K562 (cell line): ENCODE measurements at regions not wholly inside any gene's neighbourhood (a gene's known extent, or its start where the extent isn't known, plus 50 kb on each side); places are given as distances from the start of the nearest gene placed in this dataset.

Source experiments
- BDP1 ChIP-seq: IDR thresholded peaks from 3 replicates; pipeline ENCODE4 v1.6.1; 2011; ENCODE audit not compliant: insufficient read length, insufficient read depth
- BHLHE40 ChIP-seq: IDR thresholded peaks from 2 replicates; pipeline ENCODE4 v1.6.1; 2011; ENCODE audit warnings: low read length, improper control_type of control experiment
- SMARCA4 ChIP-seq: fragments of 450-650 bp; IDR thresholded peaks from 2 replicates; pipeline ENCODE4 v1.6.1; 2016
- SOX6 ChIP-seq: fragments of 450-650 bp; IDR thresholded peaks from 2 replicates; pipeline ENCODE4 v1.6.1; 2014; ENCODE audit warnings: mild to moderate bottlenecking
- SUPT5H ChIP-seq: fragments of 450-650 bp; IDR thresholded peaks from 2 replicates; pipeline ENCODE4 v1.6.1; 2016
- TAF15 ChIP-seq: fragments of 200-400 bp; formaldehyde crosslinking; IDR thresholded peaks from 2 replicates; pipeline ENCODE4 v1.6.1; 2017; ENCODE audit warnings: mild to moderate bottlenecking, low read depth, low read length, moderate library complexity
- TF ChIP-seq, protein P1 (sequence below): fragments of 250-450 bp; sonication (Bioruptor Pico); IDR thresholded peaks from 2 replicates; pipeline ENCODE4 v1.5.0; 2021; ENCODE audit warnings: mild to moderate bottlenecking, borderline replicate concordance
- TF ChIP-seq, protein P2 (sequence below): fragments of 450-650 bp; IDR thresholded peaks from 2 replicates; pipeline ENCODE4 v1.6.1; 2016; ENCODE audit warnings: low read depth, mild to moderate bottlenecking, moderate library complexity
- TF ChIP-seq, protein P3 (sequence below): sonication (generic); formaldehyde crosslinking; IDR thresholded peaks from 2 replicates; pipeline ENCODE4 v1.8.0; 2023; ENCODE audit warnings: mild to moderate bottlenecking, missing genetic modification reagents

DNA sequence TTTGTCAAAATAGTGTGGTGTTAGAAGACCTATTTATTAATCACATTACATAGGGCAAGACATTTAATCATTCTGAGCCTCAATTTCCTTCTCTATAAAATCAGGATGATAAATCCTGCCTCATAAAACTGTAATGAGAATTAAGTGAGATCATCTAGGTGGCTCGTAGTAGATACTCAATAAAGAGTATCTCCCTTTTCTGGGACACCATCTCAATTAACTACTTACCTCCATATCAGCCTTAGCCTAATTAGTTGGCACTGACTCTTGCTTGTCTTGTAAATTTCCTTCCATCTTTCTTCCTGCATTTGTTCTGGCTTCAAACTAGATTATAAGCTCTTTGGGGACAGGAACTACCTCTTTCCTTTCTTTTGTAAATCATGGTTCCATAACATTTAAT is 102.6 kb upstream of the TNR start (continued):
- TF ChIP-seq, protein P1, sequence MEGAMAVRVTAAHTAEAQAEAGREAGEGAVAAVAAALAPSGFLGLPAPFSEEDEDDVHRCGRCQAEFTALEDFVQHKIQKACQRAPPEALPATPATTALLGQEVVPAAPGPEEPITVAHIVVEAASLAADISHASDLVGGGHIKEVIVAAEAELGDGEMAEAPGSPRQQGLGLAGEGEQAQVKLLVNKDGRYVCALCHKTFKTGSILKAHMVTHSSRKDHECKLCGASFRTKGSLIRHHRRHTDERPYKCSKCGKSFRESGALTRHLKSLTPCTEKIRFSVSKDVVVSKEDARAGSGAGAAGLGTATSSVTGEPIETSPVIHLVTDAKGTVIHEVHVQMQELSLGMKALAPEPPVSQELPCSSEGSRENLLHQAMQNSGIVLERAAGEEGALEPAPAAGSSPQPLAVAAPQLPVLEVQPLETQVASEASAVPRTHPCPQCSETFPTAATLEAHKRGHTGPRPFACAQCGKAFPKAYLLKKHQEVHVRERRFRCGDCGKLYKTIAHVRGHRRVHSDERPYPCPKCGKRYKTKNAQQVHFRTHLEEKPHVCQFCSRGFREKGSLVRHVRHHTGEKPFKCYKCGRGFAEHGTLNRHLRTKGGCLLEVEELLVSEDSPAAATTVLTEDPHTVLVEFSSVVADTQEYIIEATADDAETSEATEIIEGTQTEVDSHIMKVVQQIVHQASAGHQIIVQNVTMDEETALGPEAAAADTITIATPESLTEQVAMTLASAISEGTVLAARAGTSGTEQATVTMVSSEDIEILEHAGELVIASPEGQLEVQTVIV (CRISPR knock-in tag), result no peak
- TF ChIP-seq TAF15 (no peak), BHLHE40 (no peak), SMARCA4 (no peak), SOX6 (no peak), SUPT5H (no peak), BDP1 (no peak)
- TF ChIP-seq, protein P2, sequence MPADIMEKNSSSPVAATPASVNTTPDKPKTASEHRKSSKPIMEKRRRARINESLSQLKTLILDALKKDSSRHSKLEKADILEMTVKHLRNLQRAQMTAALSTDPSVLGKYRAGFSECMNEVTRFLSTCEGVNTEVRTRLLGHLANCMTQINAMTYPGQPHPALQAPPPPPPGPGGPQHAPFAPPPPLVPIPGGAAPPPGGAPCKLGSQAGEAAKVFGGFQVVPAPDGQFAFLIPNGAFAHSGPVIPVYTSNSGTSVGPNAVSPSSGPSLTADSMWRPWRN, result no peak
- TF ChIP-seq, protein P3, sequence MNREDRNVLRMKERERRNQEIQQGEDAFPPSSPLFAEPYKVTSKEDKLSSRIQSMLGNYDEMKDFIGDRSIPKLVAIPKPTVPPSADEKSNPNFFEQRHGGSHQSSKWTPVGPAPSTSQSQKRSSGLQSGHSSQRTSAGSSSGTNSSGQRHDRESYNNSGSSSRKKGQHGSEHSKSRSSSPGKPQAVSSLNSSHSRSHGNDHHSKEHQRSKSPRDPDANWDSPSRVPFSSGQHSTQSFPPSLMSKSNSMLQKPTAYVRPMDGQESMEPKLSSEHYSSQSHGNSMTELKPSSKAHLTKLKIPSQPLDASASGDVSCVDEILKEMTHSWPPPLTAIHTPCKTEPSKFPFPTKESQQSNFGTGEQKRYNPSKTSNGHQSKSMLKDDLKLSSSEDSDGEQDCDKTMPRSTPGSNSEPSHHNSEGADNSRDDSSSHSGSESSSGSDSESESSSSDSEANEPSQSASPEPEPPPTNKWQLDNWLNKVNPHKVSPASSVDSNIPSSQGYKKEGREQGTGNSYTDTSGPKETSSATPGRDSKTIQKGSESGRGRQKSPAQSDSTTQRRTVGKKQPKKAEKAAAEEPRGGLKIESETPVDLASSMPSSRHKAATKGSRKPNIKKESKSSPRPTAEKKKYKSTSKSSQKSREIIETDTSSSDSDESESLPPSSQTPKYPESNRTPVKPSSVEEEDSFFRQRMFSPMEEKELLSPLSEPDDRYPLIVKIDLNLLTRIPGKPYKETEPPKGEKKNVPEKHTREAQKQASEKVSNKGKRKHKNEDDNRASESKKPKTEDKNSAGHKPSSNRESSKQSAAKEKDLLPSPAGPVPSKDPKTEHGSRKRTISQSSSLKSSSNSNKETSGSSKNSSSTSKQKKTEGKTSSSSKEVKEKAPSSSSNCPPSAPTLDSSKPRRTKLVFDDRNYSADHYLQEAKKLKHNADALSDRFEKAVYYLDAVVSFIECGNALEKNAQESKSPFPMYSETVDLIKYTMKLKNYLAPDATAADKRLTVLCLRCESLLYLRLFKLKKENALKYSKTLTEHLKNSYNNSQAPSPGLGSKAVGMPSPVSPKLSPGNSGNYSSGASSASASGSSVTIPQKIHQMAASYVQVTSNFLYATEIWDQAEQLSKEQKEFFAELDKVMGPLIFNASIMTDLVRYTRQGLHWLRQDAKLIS, result no peak
